Natural killer cell (primary cell): ENCODE measurements at regions not wholly inside any gene's neighbourhood (a gene's known extent, or its start where the extent isn't known, plus 50 kb on each side); places are given as distances from the start of the nearest gene placed in this dataset.

Experiments
- ATAC-seq, 3 donors: fragments of 150-1000 bp in 2 of 3; fragments of 200-7000 bp in 1 of 3; cut with Tn5 transposase; 1 replicate in 1 of 3; 2 replicates in 2 of 3; pipeline ENCODE4 v1.10.0; 2021; ENCODE audit warnings: mild to moderate bottlenecking in 2 of 3, moderate library complexity in 2 of 3
- DNase-seq, 2 donors: peaks; one replicate each; pipeline versions ENCODE4 v3.0.0 to v3.0.0-alpha.2; 2013 to 2021; ENCODE audit warnings: mixed read lengths in 1 of 2
- H3K27ac ChIP-seq: one replicate; pipeline ENCODE4 v1.5.1; 2013; ENCODE audit warnings: mild to moderate bottlenecking, low read length
- H3K27me3 ChIP-seq: one replicate; pipeline ENCODE4 v1.6.1; 2013; ENCODE audit warnings: low read length; ENCODE audit not compliant: control insufficient read depth, insufficient read depth
- H3K36me3 ChIP-seq: one replicate; pipeline ENCODE4 v1.6.1; 2013; ENCODE audit warnings: low read length; ENCODE audit not compliant: control insufficient read depth, insufficient read depth
- H3K4me1 ChIP-seq: one replicate; pipeline ENCODE4 v1.6.1; 2013; ENCODE audit warnings: low read length; ENCODE audit not compliant: control insufficient read depth, insufficient read depth
- H3K4me3 ChIP-seq: one replicate; pipeline ENCODE4 v1.5.1; 2013; ENCODE audit warnings: low read length
- H3K9me3 ChIP-seq: one replicate; pipeline ENCODE4 v1.6.1; 2013; ENCODE audit warnings: low read length; ENCODE audit not compliant: control insufficient read depth, insufficient read depth
- H3K27ac Mint-ChIP-seq, 2 donors: one replicate each; pipeline ENCODE4 v1.8.0; 2022; ENCODE audit warnings: mild to moderate bottlenecking in 2 of 2, mixed read lengths in 2 of 2, moderate library complexity in 1 of 2
- H3K27me3 Mint-ChIP-seq, 2 donors: one replicate each; pipeline ENCODE4 v1.8.0; 2022; ENCODE audit warnings: low read depth in 2 of 2, mixed read lengths in 2 of 2
- H3K36me3 Mint-ChIP-seq: one replicate; pipeline ENCODE4 v1.8.0; 2022; ENCODE audit warnings: mixed read lengths
- H3K4me1 Mint-ChIP-seq, 2 donors: one replicate each; pipeline ENCODE4 v1.8.0; 2022; ENCODE audit warnings: mixed read lengths in 2 of 2
- H3K4me3 Mint-ChIP-seq: one replicate; pipeline ENCODE4 v1.8.0; 2022; ENCODE audit warnings: mild to moderate bottlenecking, moderate library complexity, mixed read lengths
- H3K9me3 Mint-ChIP-seq, 2 donors: one replicate each; pipeline ENCODE4 v1.8.0; 2022; ENCODE audit warnings: mixed read lengths in 2 of 2
- CTCF ChIP-seq: fragments of 200-600 bp; IDR thresholded peaks from one replicate; pipeline ENCODE4 v1.8.0; 2022; ENCODE audit warnings: antibody characterized with exemption
- WGBS: methylation state at CpG from one replicate; pipeline ENCODE4 v1.1.7; 2013; ENCODE audit warnings: missing lambda C conversion rate; ENCODE audit not compliant: insufficient coverage; 5-methylcytosine and 5-hydroxymethylcytosine counted together
- intact Hi-C: fragments of 100-400 bp; cut with micrococcal nuclease; formaldehyde crosslinking; loops from one replicate; pipeline ENCODE4 v1.14.2; 2022

- H3K9me3 ChIP-seq = no peaks in the 10 kb centered on the region
- no peak overlapping the region for H3K4me3 ChIP-seq
- no peaks in the 10 kb centered on the region for H3K4me1 Mint-ChIP-seq
- H3K4me3 Mint-ChIP-seq = no peak overlapping the region
- H3K27ac Mint-ChIP-seq = no peak overlapping the region
- intact Hi-C loops = no loop called here
- DNase-seq (no peak), ATAC-seq (no peak)
- no peaks in the 10 kb centered on the region for H3K27me3 Mint-ChIP-seq
- peaks cover 12 to 22% of the 10 kb centered on the region in 2 donors for H3K9me3 Mint-ChIP-seq
- no peaks in the 10 kb centered on the region for H3K4me1 ChIP-seq
- 85% methylated on average over 5 of the region's 5 CpGs for WGBS
- H3K36me3 ChIP-seq = no peaks in the 10 kb centered on the region
- H3K27me3 ChIP-seq = no peaks in the 10 kb centered on the region
- no peak for TF ChIP-seq CTCF
- H3K27ac ChIP-seq = no peak overlapping the region
- H3K36me3 Mint-ChIP-seq = no peaks in the 10 kb centered on the region
Measured at GRCh38 chr13:63190742-63191141, 1775.1 kb upstream of the PCDH20 start.

DNA sequence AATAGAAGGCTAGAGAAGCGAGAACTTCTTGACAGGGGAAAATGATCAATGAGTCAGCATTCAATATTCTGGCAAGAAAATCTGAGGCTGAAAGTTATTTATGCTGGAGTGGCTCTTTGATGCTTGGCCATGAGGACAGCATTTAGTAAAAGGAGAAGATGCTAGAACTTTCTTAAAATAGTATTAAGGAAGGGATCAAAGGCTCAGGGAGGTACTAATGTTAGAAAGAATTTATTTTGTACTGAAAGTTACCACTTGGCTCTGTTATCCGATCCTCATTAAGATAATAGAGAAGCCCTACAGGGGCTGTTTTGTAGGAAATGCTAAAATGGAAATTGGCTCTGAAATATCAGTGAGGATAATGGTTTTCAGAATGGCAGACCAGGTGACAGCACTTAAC is 1774.6 kb upstream of the PCDH20 start:
- no peak for ATAC-seq
- Mint-ChIP-seq H3K36me3 (no peaks in the 10 kb centered on the region), H3K27me3 (no peaks in the 10 kb centered on the region), H3K4me3 (no peak overlapping the region), H3K27ac (no peak overlapping the region), H3K9me3 (peaks cover 12 to 23% of the 10 kb centered on the region in 2 donors), H3K4me1 (no peaks in the 10 kb centered on the region)
- Histone ChIP-seq H3K9me3 (no peaks in the 10 kb centered on the region), H3K27me3 (no peaks in the 10 kb centered on the region), H3K4me1 (no peaks in the 10 kb centered on the region), H3K4me3 (no peak overlapping the region), H3K36me3 (no peaks in the 10 kb centered on the region), H3K27ac (no peak overlapping the region)
- intact Hi-C loops = no loop called here
- no peak for DNase-seq
- no peak for TF ChIP-seq CTCF
- 96% methylated on average over 2 of the region's 2 CpGs for WGBS

DNA sequence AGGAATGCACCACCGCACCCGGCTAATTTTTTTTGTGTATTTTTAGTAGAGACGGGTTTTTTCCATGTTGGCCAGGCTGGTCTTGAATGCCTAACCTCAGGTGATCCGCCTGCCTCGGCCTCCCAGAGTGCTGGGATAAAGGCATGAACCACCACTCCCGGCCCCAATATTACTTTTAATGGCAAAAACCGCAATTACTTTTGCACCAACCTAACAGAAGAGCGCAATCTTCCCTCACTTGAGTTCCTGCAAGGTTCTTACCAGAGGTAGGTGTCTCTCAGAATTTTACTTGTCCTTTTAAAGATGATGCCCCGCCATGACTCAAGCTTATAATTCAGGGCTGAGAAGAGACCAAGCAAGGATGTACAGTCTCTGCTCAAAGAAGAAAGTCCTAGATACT is 1774.1 kb upstream of the PCDH20 start:
- no peaks in the 10 kb centered on the region for H3K9me3 ChIP-seq
- Mint-ChIP-seq H3K36me3 (no peaks in the 10 kb centered on the region), H3K4me3 (no peak overlapping the region), H3K27me3 (no peaks in the 10 kb centered on the region), H3K9me3 (peaks cover 12 to 23% of the 10 kb centered on the region in 2 donors), H3K4me1 (no peaks in the 10 kb centered on the region), H3K27ac (no peak overlapping the region)
- no peak for TF ChIP-seq CTCF
- no peaks in the 10 kb centered on the region for H3K27me3 ChIP-seq
- H3K36me3 ChIP-seq = no peaks in the 10 kb centered on the region
- 88% methylated on average over 9 of the region's 9 CpGs for WGBS
- no peaks in the 10 kb centered on the region for H3K4me1 ChIP-seq
- H3K4me3 ChIP-seq = no peak overlapping the region
- ATAC-seq = no peak
- intact Hi-C loops = no loop called here
- H3K27ac ChIP-seq = no peak overlapping the region
- DNase-seq = no peak

DNA sequence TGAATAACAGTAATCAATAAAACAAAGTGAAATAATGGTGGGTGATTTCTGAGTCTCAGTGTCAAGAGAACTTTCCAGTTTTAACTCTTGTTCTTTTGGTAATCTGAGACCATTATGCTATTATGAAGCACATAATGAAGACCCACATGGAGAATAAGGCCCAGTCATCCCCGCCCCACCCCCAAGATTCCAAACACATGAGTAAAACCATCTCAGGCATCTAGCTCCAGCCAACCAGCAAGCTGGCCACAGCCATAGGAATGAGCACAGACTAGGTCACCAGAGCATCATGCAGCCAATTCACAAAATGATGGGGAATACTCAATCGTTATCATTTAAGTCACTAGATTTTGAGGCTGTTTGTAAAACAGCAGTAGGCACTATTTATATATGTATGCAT is 1769.0 kb upstream of the PCDH20 start:
- H3K4me1 Mint-ChIP-seq = no peaks in the 10 kb centered on the region

More for the DNA sequence above, 1769.0 kb upstream of the PCDH20 start:
- intact Hi-C loops = no loop called here
- Mint-ChIP-seq H3K27ac (no peak overlapping the region), H3K27me3 (no peaks in the 10 kb centered on the region), H3K4me3 (no peak overlapping the region), H3K9me3 (peaks cover 20 to 21% of the 10 kb centered on the region in 2 donors), H3K36me3 (no peaks in the 10 kb centered on the region)
- Histone ChIP-seq H3K36me3 (no peaks in the 10 kb centered on the region), H3K27ac (no peak overlapping the region), H3K9me3 (no peaks in the 10 kb centered on the region), H3K4me3 (no peak overlapping the region), H3K27me3 (no peaks in the 10 kb centered on the region), H3K4me1 (no peaks in the 10 kb centered on the region)
- DNase-seq (no peak), ATAC-seq (no peak)
- WGBS = 92% methylated on average over 1 of the region's 2 CpGs
- TF ChIP-seq CTCF = no peak
